H9 (cell line): ENCODE measurements at regions not wholly inside any gene's neighbourhood (a gene's known extent, or its start where the extent isn't known, plus 50 kb on each side); places are given as distances from the start of the nearest gene placed in this dataset.

Experiments used
- DNase-seq: peaks from one replicate; pipeline ENCODE4 v3.0.0-alpha.2; 2017
- H2AFZ ChIP-seq: one replicate; pipeline ENCODE4 v1.6.1; 2013; ENCODE audit warnings: mild to moderate bottlenecking, low read length, control low read depth, moderate library complexity
- H2AK5ac ChIP-seq: 2 replicates; pipeline ENCODE4 v1.6.1; 2013; ENCODE audit warnings: low read length, control low read depth, mixed read lengths; ENCODE audit not compliant: insufficient read length
- H2BK120ac ChIP-seq: one replicate; pipeline ENCODE4 v1.6.1; 2013; ENCODE audit warnings: low read depth, mild to moderate bottlenecking, low read length, control low read depth, inconsistent platforms; ENCODE audit not compliant: poor library complexity, severe bottlenecking
- H2BK12ac ChIP-seq: 2 replicates; pipeline ENCODE4 v1.6.1; 2013; ENCODE audit warnings: low read length, control low read depth, mixed read lengths, low read depth; ENCODE audit not compliant: insufficient read length
- H2BK15ac ChIP-seq: 2 replicates; pipeline ENCODE4 v1.6.1; 2013; ENCODE audit warnings: low read depth, low read length, control low read depth
- H2BK20ac ChIP-seq: one replicate; pipeline ENCODE4 v1.6.1; 2013; ENCODE audit warnings: low read depth, mild to moderate bottlenecking, low read length, control low read depth, inconsistent platforms; ENCODE audit not compliant: poor library complexity, severe bottlenecking
- H2BK5ac ChIP-seq: 2 replicates; pipeline ENCODE4 v1.6.1; 2013; ENCODE audit warnings: low read length, control low read depth, mixed read lengths; ENCODE audit not compliant: insufficient read length
- H3K14ac ChIP-seq: 2 replicates; pipeline ENCODE4 v1.6.1; 2013; ENCODE audit warnings: low read length, control low read depth; ENCODE audit not compliant: insufficient read depth
- H3K18ac ChIP-seq: 2 replicates; pipeline ENCODE4 v1.6.1; 2013; ENCODE audit warnings: low read depth, mild to moderate bottlenecking, mixed read lengths, low read length, control low read depth; ENCODE audit not compliant: insufficient read length
- H3K23ac ChIP-seq: 2 replicates; pipeline ENCODE4 v1.6.1; 2013; ENCODE audit warnings: low read length, control low read depth, mixed read lengths, low read depth; ENCODE audit not compliant: insufficient read length
- H3K23me2 ChIP-seq: 2 replicates; pipeline ENCODE4 v1.6.1; 2013; ENCODE audit warnings: low read depth, mild to moderate bottlenecking, mixed read lengths, low read length, control low read depth; ENCODE audit not compliant: insufficient read length, poor library complexity, severe bottlenecking
- H3K27ac ChIP-seq: 2 replicates; pipeline ENCODE4 v1.5.1; 2013; ENCODE audit warnings: low read length, control low read depth, mixed read lengths, low read depth; ENCODE audit not compliant: insufficient read length
- H3K27me3 ChIP-seq: 2 replicates; pipeline ENCODE4 v1.6.1; 2013; ENCODE audit warnings: low read length, control low read depth, inconsistent platforms; ENCODE audit not compliant: insufficient read depth
- H3K4ac ChIP-seq: 2 replicates; pipeline ENCODE4 v1.6.1; 2013; ENCODE audit warnings: low read depth, mild to moderate bottlenecking, control low read depth, inconsistent platforms, low read length, moderate library complexity
- H3K4me1 ChIP-seq: 2 replicates; pipeline ENCODE4 v1.6.1; 2013; ENCODE audit warnings: low read length, control low read depth, inconsistent platforms; ENCODE audit not compliant: insufficient read depth
- H3K4me2 ChIP-seq: 2 replicates; pipeline ENCODE4 v1.6.1; 2013; ENCODE audit warnings: low read length, control low read depth, mixed read lengths; ENCODE audit not compliant: insufficient read length, insufficient read depth
- H3K56ac ChIP-seq: 2 replicates; pipeline ENCODE4 v1.6.1; 2013; ENCODE audit warnings: low read depth, mild to moderate bottlenecking, mixed read lengths, low read length, control low read depth; ENCODE audit not compliant: insufficient read length
- H3K79me1 ChIP-seq: 2 replicates; pipeline ENCODE4 v1.6.1; 2013; ENCODE audit warnings: low read depth, mild to moderate bottlenecking, moderate library complexity, low read length, control low read depth, inconsistent platforms; ENCODE audit not compliant: insufficient read depth, poor library complexity, severe bottlenecking
- H3K79me2 ChIP-seq: 2 replicates; pipeline ENCODE4 v1.6.1; 2013; ENCODE audit warnings: low read length, control low read depth, inconsistent platforms; ENCODE audit not compliant: insufficient read depth
- H3K9ac ChIP-seq: 2 replicates; pipeline ENCODE4 v1.6.1; 2013; ENCODE audit warnings: low read length, control low read depth, mixed read lengths; ENCODE audit not compliant: insufficient read length; ENCODE audit errors: extremely low read depth
- H3K9me3 ChIP-seq: one replicate; pipeline ENCODE4 v1.6.1; 2013; ENCODE audit warnings: low read depth, low read length, inconsistent platforms; ENCODE audit not compliant: control insufficient read depth
- H3T11ph ChIP-seq: one replicate; pipeline ENCODE4 v1.6.1; 2013; ENCODE audit warnings: mild to moderate bottlenecking, low read length, control low read depth, inconsistent platforms
- H4K20me1 ChIP-seq: one replicate; pipeline ENCODE4 v1.6.1; 2013; ENCODE audit not compliant: control insufficient read depth, insufficient read length, insufficient read depth
- H4K5ac ChIP-seq: 2 replicates; pipeline ENCODE4 v1.6.1; 2013; ENCODE audit warnings: low read depth, mild to moderate bottlenecking, mixed read lengths, low read length, control low read depth; ENCODE audit not compliant: insufficient read length
- H4K8ac ChIP-seq: replicated peaks from 2 replicates; pipeline ENCODE4 v1.6.1; 2013; ENCODE audit warnings: low read length, control low read depth, mixed read lengths, low read depth; ENCODE audit not compliant: insufficient read length
- H4K91ac ChIP-seq: 2 replicates; pipeline ENCODE4 v1.6.1; 2013; ENCODE audit warnings: low read depth, mild to moderate bottlenecking, moderate library complexity, mixed read lengths, low read length, control low read depth; ENCODE audit not compliant: insufficient read length
- H3K27ac Mint-ChIP-seq, 3 experiments: 2 replicates in 2 of 3; 3 replicates in 1 of 3; pipeline ENCODE4 v1.8.0; 2020 to 2021; ENCODE audit warnings: mixed read lengths in 3 of 3, mild to moderate bottlenecking in 1 of 3, moderate library complexity in 1 of 3
- H3K27me3 Mint-ChIP-seq: 2 replicates; pipeline ENCODE4 v1.8.0; 2021; ENCODE audit warnings: low read depth, mild to moderate bottlenecking, moderate library complexity, mixed read lengths
- H3K36me3 Mint-ChIP-seq, 3 experiments: 2 replicates in 2 of 3; 3 replicates in 1 of 3; pipeline ENCODE4 v1.8.0; 2020 to 2021; ENCODE audit warnings: low read depth in 3 of 3, mixed read lengths in 3 of 3; ENCODE audit not compliant: insufficient read depth in 1 of 3
- H3K4me1 Mint-ChIP-seq, 2 experiments: 2 replicates each; pipeline ENCODE4 v1.8.0; 2020; ENCODE audit warnings: mixed read lengths in 2 of 2
- H3K4me3 Mint-ChIP-seq, 2 experiments: 2 replicates in 1 of 2; 3 replicates in 1 of 2; pipeline ENCODE4 v1.8.0; 2020 to 2021; ENCODE audit warnings: mild to moderate bottlenecking in 2 of 2, mixed read lengths in 2 of 2, moderate library complexity in 1 of 2
- H3K9me3 Mint-ChIP-seq, 2 experiments: 2 replicates in 1 of 2; 3 replicates in 1 of 2; pipeline ENCODE4 v1.8.0; 2020; ENCODE audit warnings: mild to moderate bottlenecking in 2 of 2, mixed read lengths in 2 of 2, moderate library complexity in 1 of 2
- WGBS: extraction: QIAGEN DNeasy Blood & Tissue Kit; methylation state at CpG from one replicate; pipeline ENCODE4 v1.1.7; 2013; ENCODE audit warnings: missing lambda C conversion rate, low lambda C conversion rate, mixed read lengths; ENCODE audit not compliant: insufficient read length; ENCODE audit errors: extremely low coverage; 5-methylcytosine and 5-hydroxymethylcytosine counted together
- TF ChIP-seq, protein P1 (sequence below): fragments of 200-600 bp; sonication (generic); conservative IDR thresholded peaks from 3 replicates; pipeline ENCODE4 v1.8.0; 2021; ENCODE audit warnings: antibody characterized with exemption, mild to moderate bottlenecking

DNA sequence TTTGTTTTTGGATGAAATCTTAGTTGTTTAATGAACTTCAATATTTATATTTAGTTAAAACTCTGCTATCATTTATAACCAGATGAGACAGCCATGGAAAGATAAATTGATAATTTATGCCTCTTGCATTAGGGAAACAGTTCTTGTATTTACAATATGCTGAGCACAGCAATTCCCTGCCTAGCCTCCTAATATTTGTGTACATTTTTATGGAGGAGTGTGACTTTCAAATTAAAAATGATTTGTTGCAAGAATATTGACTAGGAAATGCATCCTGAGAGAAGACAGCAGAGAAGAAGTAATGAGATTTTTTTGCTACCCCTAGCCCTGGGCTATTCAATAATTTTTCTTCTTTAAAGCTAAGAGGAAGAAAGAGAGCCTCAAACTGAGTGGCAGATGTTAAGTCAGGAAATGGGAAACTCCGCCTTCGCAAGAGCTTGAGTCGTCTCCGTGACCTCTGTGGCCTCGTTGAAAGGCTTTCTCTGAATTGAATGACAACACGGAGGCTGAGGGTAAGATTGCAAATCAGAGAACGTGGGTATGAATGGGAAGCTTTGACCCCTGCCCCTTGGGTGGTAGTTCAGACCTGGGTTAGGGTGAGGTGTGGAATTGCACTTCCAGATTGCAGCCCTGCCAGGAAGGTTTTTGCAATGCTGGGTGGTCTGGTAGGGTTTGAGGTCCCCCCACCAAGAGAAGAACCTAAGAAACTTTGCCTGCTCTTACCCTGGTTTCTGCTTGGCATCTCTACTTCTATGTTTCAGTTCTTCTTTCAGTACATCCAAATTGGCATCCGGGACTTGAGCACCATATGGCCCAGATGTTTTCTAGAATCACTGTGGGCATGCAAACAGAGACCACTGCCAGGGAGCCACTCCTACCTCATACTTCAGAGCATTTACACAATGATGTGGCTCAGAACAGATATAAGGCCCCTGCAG lies 210.3 kb upstream of the RBMS1 start:
- no peak overlapping the region for H2BK5ac ChIP-seq
- Mint-ChIP-seq H3K36me3 (peaks cover 0 to 16% (median 4%) of the 10 kb centered on the region in 3 experiments; a peak in 4 of 7 replicates), H3K27ac (no peak overlapping the region), H3K27me3 (no peaks in the 10 kb centered on the region), H3K9me3 (peaks cover 10 to 13% of the 10 kb centered on the region in 2 experiments), H3K4me1 (peaks cover 11 to 13% of the 10 kb centered on the region in 2 experiments), H3K4me3 (no peak overlapping the region)
- no peak overlapping the region for H2AK5ac ChIP-seq
- H2BK12ac ChIP-seq = no peak overlapping the region
- no peaks in the 10 kb centered on the region for H4K20me1 ChIP-seq
- no peak overlapping the region for H3K23ac ChIP-seq
- H3K14ac ChIP-seq = no peak overlapping the region
- no peak overlapping the region for H3T11ph ChIP-seq
- H4K5ac ChIP-seq = no peak overlapping the region
- H2BK20ac ChIP-seq = no peak overlapping the region
- H3K79me1 ChIP-seq = no peaks in the 10 kb centered on the region
- no peaks in the 10 kb centered on the region for H3K79me2 ChIP-seq
- DNase-seq = peak; percentile 46
- H3K9ac ChIP-seq = no peak overlapping the region
- H3K23me2 ChIP-seq = no peaks in the 10 kb centered on the region
- no peak overlapping the region for H3K18ac ChIP-seq
- H3K27ac ChIP-seq = no peak overlapping the region
- peaks cover 2% of the 10 kb centered on the region; the same call in 1 of the 2 replicates for H3K4me1 ChIP-seq
- no CpG with 5 or more reads among the region's 8 CpGs for WGBS
- H3K4me2 ChIP-seq = no peak overlapping the region
- H3K27me3 ChIP-seq = no peaks in the 10 kb centered on the region
- H3K9me3 ChIP-seq = no peaks in the 10 kb centered on the region
- no peak overlapping the region for H2BK15ac ChIP-seq
- no peak overlapping the region for H4K8ac ChIP-seq
- no peak overlapping the region for H3K4ac ChIP-seq
- no peak overlapping the region for H2BK120ac ChIP-seq
- TF ChIP-seq, protein P1, sequence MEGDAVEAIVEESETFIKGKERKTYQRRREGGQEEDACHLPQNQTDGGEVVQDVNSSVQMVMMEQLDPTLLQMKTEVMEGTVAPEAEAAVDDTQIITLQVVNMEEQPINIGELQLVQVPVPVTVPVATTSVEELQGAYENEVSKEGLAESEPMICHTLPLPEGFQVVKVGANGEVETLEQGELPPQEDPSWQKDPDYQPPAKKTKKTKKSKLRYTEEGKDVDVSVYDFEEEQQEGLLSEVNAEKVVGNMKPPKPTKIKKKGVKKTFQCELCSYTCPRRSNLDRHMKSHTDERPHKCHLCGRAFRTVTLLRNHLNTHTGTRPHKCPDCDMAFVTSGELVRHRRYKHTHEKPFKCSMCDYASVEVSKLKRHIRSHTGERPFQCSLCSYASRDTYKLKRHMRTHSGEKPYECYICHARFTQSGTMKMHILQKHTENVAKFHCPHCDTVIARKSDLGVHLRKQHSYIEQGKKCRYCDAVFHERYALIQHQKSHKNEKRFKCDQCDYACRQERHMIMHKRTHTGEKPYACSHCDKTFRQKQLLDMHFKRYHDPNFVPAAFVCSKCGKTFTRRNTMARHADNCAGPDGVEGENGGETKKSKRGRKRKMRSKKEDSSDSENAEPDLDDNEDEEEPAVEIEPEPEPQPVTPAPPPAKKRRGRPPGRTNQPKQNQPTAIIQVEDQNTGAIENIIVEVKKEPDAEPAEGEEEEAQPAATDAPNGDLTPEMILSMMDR = no peak
- no peak overlapping the region for H3K56ac ChIP-seq
- no peak overlapping the region for H2AFZ ChIP-seq
- H4K91ac ChIP-seq = no peak overlapping the region
